ENCODE measurements at regions not wholly inside any gene's neighbourhood (a gene's known extent, or its start where the extent isn't known, plus 50 kb on each side); places are given as distances from the start of the nearest gene placed in this dataset.
"Not testable (repeated sequence)": the region's sequence is repeated elsewhere in the genome, so short reads cannot be mapped to it uniquely, and the experiment has no call there.

- DNase-seq (ENCODE audit: insufficient read length, low spot score) (no peak), FAIRE-seq (no peak)
- no peak for TF ChIP-seq CTCF (IDR thresholded peaks at IDR 0.05; ENCODE audit: insufficient read depth, missing control alignments)
These were observed 81.1 kb upstream of the RAPGEF2 start for GRCh38 chr4:159021597-159022385.

GRCh38 chr4:159023741-159024140, 79.1 kb upstream of the RAPGEF2 start:
- FAIRE-seq: no peak
- TF ChIP-seq CTCF (IDR thresholded peaks at IDR 0.05; ENCODE audit: insufficient read depth, missing control alignments): no peak
- no peak for DNase-seq (ENCODE audit: insufficient read length, low spot score)

GRCh38 chr4:159024266-159024665, 78.6 kb upstream of the RAPGEF2 start:
- no peak for TF ChIP-seq CTCF (IDR thresholded peaks at IDR 0.05; ENCODE audit: insufficient read depth, missing control alignments)
- no peak for FAIRE-seq
- DNase-seq (ENCODE audit: insufficient read length, low spot score): no peak

- FAIRE-seq (no peak), DNase-seq (ENCODE audit: insufficient read length, low spot score) (no peak)
- no peak for TF ChIP-seq CTCF (IDR thresholded peaks at IDR 0.05; ENCODE audit: insufficient read depth, missing control alignments)
These were observed 78.1 kb upstream of the RAPGEF2 start for GRCh38 chr4:159024828-159025227.

DNA sequence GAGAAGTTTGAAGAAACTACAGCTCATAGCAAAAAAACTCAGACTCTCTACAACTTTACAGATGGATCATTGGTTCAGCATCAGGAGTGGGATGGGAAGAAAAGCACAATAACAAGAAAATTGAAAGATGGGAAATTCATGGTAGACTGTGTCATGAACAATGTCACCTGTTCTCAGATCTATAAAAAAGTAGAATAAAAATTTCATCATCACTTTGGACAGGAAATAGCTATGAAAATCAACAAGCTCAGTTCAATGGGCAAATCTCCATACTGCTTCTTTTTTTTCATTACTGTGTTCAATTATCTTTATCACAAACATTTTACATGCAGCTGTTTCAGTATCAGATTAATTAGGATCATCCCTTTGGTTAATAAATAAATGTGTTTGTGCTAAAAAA, 76.5 kb upstream of the RAPGEF2 start:
- DNase-seq (ENCODE audit: insufficient read length, low spot score) (no peak), FAIRE-seq (no peak)
- no peak for TF ChIP-seq CTCF (IDR thresholded peaks at IDR 0.05; ENCODE audit: insufficient read depth, missing control alignments)

DNA sequence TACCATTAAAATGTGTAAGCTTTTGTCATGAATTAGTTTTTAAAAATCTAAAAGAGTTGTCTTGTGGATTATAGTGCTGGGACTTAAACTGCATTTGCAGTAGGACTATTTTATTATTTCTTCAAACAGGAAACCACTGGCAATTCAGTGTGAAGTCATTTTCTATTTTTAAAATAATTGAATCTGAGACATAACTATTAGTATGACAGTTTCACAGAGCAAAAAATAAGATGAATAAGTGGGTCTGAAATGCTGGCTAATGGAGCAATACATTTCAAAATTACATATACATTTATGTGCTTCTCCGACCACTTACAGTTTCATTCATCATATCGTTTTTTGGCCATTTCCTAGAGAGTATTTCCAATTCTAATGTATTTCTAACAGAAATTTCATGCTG, 75.3 kb upstream of the RAPGEF2 start:
- DNase-seq (ENCODE audit: insufficient read length, low spot score): no peak
- FAIRE-seq: no peak
- no peak for TF ChIP-seq CTCF (IDR thresholded peaks at IDR 0.05; ENCODE audit: insufficient read depth, missing control alignments)

GRCh38 chr4:159029481-159029880, 73.4 kb upstream of the RAPGEF2 start:
- FAIRE-seq (no peak), DNase-seq (ENCODE audit: insufficient read length, low spot score) (no peak)
- TF ChIP-seq CTCF (IDR thresholded peaks at IDR 0.05; ENCODE audit: insufficient read depth, missing control alignments): no peak

- not testable (repeated sequence) for DNase-seq (ENCODE audit: insufficient read length, low spot score)
These were observed 72.6 kb upstream of the RAPGEF2 start for GRCh38 chr4:159030297-159030696.

More at GRCh38 chr4:159030297-159030696, 72.6 kb upstream of the RAPGEF2 start:
- FAIRE-seq: not testable (repeated sequence)

Data from D721Med (cell line).